Vagina (tissue), 2 donors: ENCODE measurements at regions not wholly inside any gene's neighbourhood (a gene's known extent, or its start where the extent isn't known, plus 50 kb on each side); places are given as distances from the start of the nearest gene placed in this dataset.

Experiments used
- CTCF ChIP-seq, 3 experiments: fragments of 450-650 bp in 2 of 3; fragments of 200-600 bp in 1 of 3; sonication (generic) in 1 of 3; IDR thresholded peaks; one replicate each; pipeline ENCODE4 v1.5.1; 2017 to 2019; ENCODE audit warnings: antibody characterized with exemption in 3 of 3, mild to moderate bottlenecking in 2 of 3, moderate library complexity in 2 of 3
- POLR2A ChIP-seq, 2 donors: fragments of 450-650 bp; IDR thresholded peaks; one replicate each; pipeline ENCODE4 v1.6.1; 2017; ENCODE audit warnings: antibody characterized with exemption in 2 of 2, mild to moderate bottlenecking in 2 of 2, moderate library complexity in 2 of 2

DNA sequence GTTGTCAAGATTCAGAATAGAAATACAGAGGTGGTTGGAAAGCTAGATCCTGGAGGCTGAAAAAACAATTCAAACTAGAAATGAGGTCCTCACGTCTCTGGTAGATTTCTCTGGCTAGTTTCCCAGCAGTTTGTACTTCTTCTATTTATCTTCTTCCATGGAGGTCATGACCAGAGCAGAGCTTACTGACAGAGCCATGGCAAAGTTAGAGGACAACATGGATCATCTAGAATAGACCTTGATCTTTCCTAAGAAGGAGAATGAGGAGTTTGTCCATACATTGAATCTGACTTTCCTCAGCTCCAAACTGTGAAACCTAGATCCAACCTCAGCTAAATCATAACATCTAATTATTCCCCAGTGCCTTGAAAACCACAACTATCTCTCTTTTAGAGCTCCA lies 900.8 kb upstream of the GOT2 start:
- no peak for TF ChIP-seq CTCF (IDR thresholded peaks at IDR 0.05)
- TF ChIP-seq POLR2A (IDR thresholded peaks at IDR 0.05): no peak
